Spleen (tissue), 11 donors: ENCODE measurements at regions not wholly inside any gene's neighbourhood (a gene's known extent, or its start where the extent isn't known, plus 50 kb on each side); places are given as distances from the start of the nearest gene placed in this dataset.

ENCODE experiments used
- DNase-seq: peaks from one replicate; pipeline ENCODE4 v3.0.0-alpha.2; 2020
- H3K27ac ChIP-seq, 8 donors: fragments of 200-600 bp; sonication (generic) in 7 of 8; 1 replicate in 4 of 8; 2 replicates in 4 of 8; pipeline versions ENCODE4 v1.5.0 to v1.8.0; 2016 to 2021; ENCODE audit warnings: inconsistent platforms in 4 of 8, mild to moderate bottlenecking in 4 of 8, moderate library complexity in 1 of 8
- H3K27me3 ChIP-seq, 7 donors: fragments of 200-600 bp; sonication (generic) in 6 of 7; replicated peaks in 1 of 7; 1 replicate in 4 of 7; 2 replicates in 3 of 7; pipeline versions ENCODE4 v1.5.0 to v1.8.0; 2016 to 2021; ENCODE audit warnings: inconsistent platforms in 3 of 7, mild to moderate bottlenecking in 1 of 7
- H3K36me3 ChIP-seq, 6 donors: fragments of 200-600 bp; sonication (generic) in 5 of 6; 1 replicate in 4 of 6; 2 replicates in 2 of 6; pipeline versions ENCODE4 v1.5.0 to v1.8.0; 2016 to 2021; ENCODE audit warnings: inconsistent platforms in 2 of 6
- H3K4me1 ChIP-seq, 6 donors: fragments of 200-600 bp; sonication (generic) in 5 of 6; 1 replicate in 3 of 6; 2 replicates in 3 of 6; pipeline versions ENCODE4 v1.5.0 to v1.8.0; 2016 to 2021; ENCODE audit warnings: inconsistent platforms in 3 of 6
- H3K4me3 ChIP-seq, 8 donors: fragments of 200-600 bp; sonication (generic) in 7 of 8; 1 replicate in 4 of 8; 2 replicates in 4 of 8; pipeline versions ENCODE4 v1.5.0 to v1.8.0; 2016 to 2021; ENCODE audit warnings: inconsistent platforms in 4 of 8, mild to moderate bottlenecking in 4 of 8, moderate library complexity in 2 of 8
- H3K9me3 ChIP-seq, 8 donors: fragments of 200-600 bp; sonication (generic) in 7 of 8; 1 replicate in 4 of 8; 2 replicates in 4 of 8; pipeline versions ENCODE4 v1.5.0 to v1.8.0; 2016 to 2021; ENCODE audit warnings: inconsistent platforms in 4 of 8
- CTCF ChIP-seq, 11 experiments: fragments of 200-600 bp in 7 of 11; fragments of 450-650 bp in 4 of 11; sonication (generic) in 4 of 11; IDR thresholded peaks in 8 of 11; conservative IDR thresholded peaks in 3 of 11; 1 replicate in 7 of 11; 2 replicates in 4 of 11; pipeline versions ENCODE4 v1.4.0 to v1.8.0; 2016 to 2021; ENCODE audit warnings: antibody characterized with exemption in 11 of 11, inconsistent platforms in 4 of 11, mild to moderate bottlenecking in 1 of 11
- POLR2A ChIP-seq, 3 donors: fragments of 450-650 bp; IDR thresholded peaks; one replicate each; pipeline ENCODE4 v1.5.1; 2017; ENCODE audit warnings: antibody characterized with exemption in 3 of 3, mild to moderate bottlenecking in 1 of 3
- POLR2AphosphoS5 ChIP-seq, 3 donors: sonication (generic); formaldehyde crosslinking; IDR thresholded peaks; one replicate each; pipeline ENCODE4 v1.5.1; 2017; ENCODE audit warnings: antibody characterized with exemption in 3 of 3
- WGBS, 5 donors: extraction: QIAGEN DNeasy Blood & Tissue Kit in 3 of 5; methylation state at CpG; one replicate each; pipeline versions ENCODE4 v1.1.5 to v1.1.7; 2013 to 2018; 5-methylcytosine and 5-hydroxymethylcytosine counted together
- intact Hi-C: fragments of 100-400 bp; cut with DNase I; formaldehyde crosslinking; loops from one replicate; pipeline ENCODE4 v1.15.0; 2023; ENCODE audit warnings: low total_unique reads
- donor health status: healthy with polysubstance abuse.
- donor health status: DM: no; HTN: no; CAD: no; lungs with moderate emphysema.
- donor health status: DM: no; HTN: no; CAD: no.
- donor health status: Bipolar disorder and iron deficiency.
- donor health status: healthy.
- donor health status: DM: no; HTN: no; CAD: no.
- donor health status: DM: yes; HTN: yes; CAD: no.

- H3K4me3 ChIP-seq = peak overlapping the region in 5 of 8 donors; percentile 10 to 48 (median 15)
- WGBS, 5 donors = 31 to 58% (median 38%) methylated on average over 9 of the region's 9 CpGs
- H3K27ac ChIP-seq = peak overlapping the region in 7 of 8 donors; percentile 2 to 75 (median 68)
- no peaks in the 10 kb centered on the region for H3K36me3 ChIP-seq
- H3K4me1 ChIP-seq = peaks cover 9 to 44% (median 29%) of the 10 kb centered on the region in 6 donors
- TF ChIP-seq CTCF (IDR thresholded peaks at IDR 0.05 in 8 of 11, conservative IDR thresholded peaks at IDR 0.05 in 3 of 11) (no peak), POLR2A (IDR thresholded peaks at IDR 0.05) (no peak), POLR2AphosphoS5 (IDR thresholded peaks at IDR 0.05) (no peak)
- intact Hi-C loops = no loop called here
- H3K27me3 ChIP-seq = no peaks in the 10 kb centered on the region
- no peaks in the 10 kb centered on the region for H3K9me3 ChIP-seq
- no peak for DNase-seq
Measured at GRCh38 chr6:156634951-156635371, 142.2 kb upstream of the ARID1B start.

- TF ChIP-seq POLR2AphosphoS5 (IDR thresholded peaks at IDR 0.05) = no peak
- TF ChIP-seq CTCF (IDR thresholded peaks at IDR 0.05 in 8 of 11, conservative IDR thresholded peaks at IDR 0.05 in 3 of 11) = no peak
- no peak for TF ChIP-seq POLR2A (IDR thresholded peaks at IDR 0.05)
- Histone ChIP-seq H3K4me1 (peaks cover 9 to 44% (median 29%) of the 10 kb centered on the region in 6 donors), H3K4me3 (no peak overlapping the region), H3K27me3 (no peaks in the 10 kb centered on the region), H3K27ac (peak overlapping the region in 2 of 8 donors; percentile 17 to 69), H3K9me3 (no peaks in the 10 kb centered on the region), H3K36me3 (no peaks in the 10 kb centered on the region)
- 71 to 83% (median 75%) methylated on average over 4 of the region's 4 CpGs for WGBS, 5 donors
- DNase-seq = no peak
- intact Hi-C loops = no loop called here
Measured at GRCh38 chr6:156634048-156634447, 143.1 kb upstream of the ARID1B start.

- no peaks in the 10 kb centered on the region for H3K27me3 ChIP-seq
- H3K27ac ChIP-seq = no peak overlapping the region
- no peaks in the 10 kb centered on the region for H3K9me3 ChIP-seq
- 85 to 92% (median 89%) methylated on average over 11 of the region's 11 CpGs for WGBS, 5 donors
- intact Hi-C loops = no loop called here
- TF ChIP-seq POLR2A (IDR thresholded peaks at IDR 0.05) = no peak
- peaks cover 9 to 44% (median 29%) of the 10 kb centered on the region in 6 donors for H3K4me1 ChIP-seq
- no peak for DNase-seq
- H3K4me3 ChIP-seq = no peak overlapping the region
- no peaks in the 10 kb centered on the region for H3K36me3 ChIP-seq
Measured at GRCh38 chr6:156633291-156633690, 143.9 kb upstream of the ARID1B start.

- TF ChIP-seq POLR2A (IDR thresholded peaks at IDR 0.05) (no peak), POLR2AphosphoS5 (IDR thresholded peaks at IDR 0.05) (no peak), CTCF (IDR thresholded peaks at IDR 0.05 in 8 of 11, conservative IDR thresholded peaks at IDR 0.05 in 3 of 11) (no peak)
- Histone ChIP-seq H3K36me3 (no peaks in the 10 kb centered on the region), H3K27me3 (no peaks in the 10 kb centered on the region), H3K9me3 (no peaks in the 10 kb centered on the region), H3K4me1 (peaks cover 9 to 24% (median 22%) of the 10 kb centered on the region in 6 donors), H3K27ac (no peak overlapping the region), H3K4me3 (no peak overlapping the region)
- 94 to 96% (median 95%) methylated on average over 36 of the region's 36 CpGs for WGBS, 5 donors
- DNase-seq = no peak
- intact Hi-C loops = no loop called here
Measured at GRCh38 chr6:156630613-156631302, 146.4 kb upstream of the ARID1B start.
